COR-L47 (cell line): ENCODE measurements at regions not wholly inside any gene's neighbourhood (a gene's known extent, or its start where the extent isn't known, plus 50 kb on each side); places are given as distances from the start of the nearest gene placed in this dataset.
A peak's percentile ranks its signal among the peaks of the same experiment; 100 is the strongest.
"Not testable (repeated sequence)": the region's sequence is repeated elsewhere in the genome, so short reads cannot be mapped to it uniquely, and the experiment has no call there.

Experiments used
- DNase-seq: peaks from one replicate; lab custom pipeline; 2025; lab: John Stamatoyannopoulos, UW

- no peak for DNase-seq
Observed at GRCh38 chr4:82247629-82248028, 126.2 kb downstream of the HNRNPD start.

DNA sequence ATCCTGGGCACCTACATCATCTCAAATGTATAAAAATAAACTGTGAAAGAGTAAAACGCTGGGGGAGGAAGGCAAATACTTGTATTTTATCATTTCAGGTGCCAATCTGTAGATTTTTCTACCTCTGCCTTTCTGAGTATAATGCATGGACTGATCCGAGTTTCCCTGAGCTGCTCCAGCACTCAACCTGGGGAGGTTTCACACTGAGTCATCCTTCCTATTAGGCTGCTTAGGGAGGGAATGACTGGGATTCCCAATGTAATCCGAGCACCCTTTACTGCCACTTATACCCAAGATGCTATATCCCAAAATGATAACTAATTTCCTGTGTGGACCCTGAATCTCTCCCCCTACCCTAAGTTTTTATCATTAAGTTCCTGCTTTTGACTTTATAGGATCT lies 126.6 kb downstream of the HNRNPD start:
- DNase-seq = no peak

DNA sequence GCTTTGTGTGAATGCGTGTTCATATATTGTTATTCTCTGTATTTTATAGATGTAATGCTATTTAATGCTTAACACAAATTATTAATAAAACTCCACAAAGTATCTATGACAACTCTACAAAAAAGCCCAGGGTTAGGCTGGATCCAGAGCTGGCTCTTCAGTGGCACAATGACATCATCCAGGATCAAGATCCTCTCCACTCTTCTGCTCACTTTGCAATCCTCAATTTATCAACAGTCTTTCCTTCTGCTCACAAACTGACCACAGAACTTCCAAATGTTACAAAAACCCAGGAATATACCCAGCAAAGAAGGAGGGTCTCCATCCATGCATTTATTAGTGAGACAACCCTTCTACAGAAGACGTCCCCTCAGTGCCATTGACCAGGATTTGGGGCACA lies 132.3 kb downstream of the HNRNPD start:
- no peak for DNase-seq

DNA sequence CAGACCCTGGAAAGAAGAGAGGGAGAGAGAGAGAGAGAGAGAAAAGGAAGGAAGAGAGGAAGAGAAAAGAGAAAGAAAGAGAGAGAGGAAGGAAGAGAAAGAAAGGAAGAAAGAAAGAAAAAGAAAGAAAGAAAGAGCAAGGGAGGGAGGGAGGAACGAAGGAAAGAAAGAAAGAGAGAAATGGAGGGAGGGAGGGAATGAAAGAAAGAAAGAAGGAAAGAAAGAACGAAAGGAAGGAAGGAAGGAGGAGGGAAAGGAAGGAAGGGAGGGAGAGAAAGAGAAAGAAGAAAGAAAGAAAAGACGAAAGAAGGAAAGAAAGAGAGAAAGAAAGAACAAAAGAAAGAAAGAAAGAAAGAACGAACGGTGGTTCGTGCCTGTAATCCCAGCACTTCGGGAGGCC lies 133.4 kb downstream of the HNRNPD start:
- no peak for DNase-seq

DNA sequence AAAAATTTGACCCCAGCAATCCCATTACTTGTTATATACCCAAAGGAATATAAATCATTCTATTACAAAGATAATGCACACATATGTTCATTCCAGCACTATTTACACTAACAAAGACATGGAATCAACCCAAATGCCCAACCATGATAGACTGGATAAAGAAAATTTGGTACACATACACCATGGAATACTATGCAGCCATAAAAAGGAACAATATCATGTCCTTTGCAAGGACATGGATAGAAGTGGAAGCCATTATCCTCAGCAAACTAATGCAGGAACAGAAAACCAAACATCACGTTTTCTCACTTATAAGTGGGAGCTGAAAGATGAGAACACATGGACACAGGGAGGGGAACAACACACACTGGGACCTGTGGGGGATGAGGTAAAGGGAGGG lies 136.6 kb downstream of the HNRNPD start:
- not testable (repeated sequence) for DNase-seq

- no peak for DNase-seq
Observed at GRCh38 chr4:82235346-82235745, 138.4 kb downstream of the HNRNPD start.

GRCh38 chr4:82232891-82233290 lies 140.9 kb downstream of the HNRNPD start:
- no peak for DNase-seq

DNA sequence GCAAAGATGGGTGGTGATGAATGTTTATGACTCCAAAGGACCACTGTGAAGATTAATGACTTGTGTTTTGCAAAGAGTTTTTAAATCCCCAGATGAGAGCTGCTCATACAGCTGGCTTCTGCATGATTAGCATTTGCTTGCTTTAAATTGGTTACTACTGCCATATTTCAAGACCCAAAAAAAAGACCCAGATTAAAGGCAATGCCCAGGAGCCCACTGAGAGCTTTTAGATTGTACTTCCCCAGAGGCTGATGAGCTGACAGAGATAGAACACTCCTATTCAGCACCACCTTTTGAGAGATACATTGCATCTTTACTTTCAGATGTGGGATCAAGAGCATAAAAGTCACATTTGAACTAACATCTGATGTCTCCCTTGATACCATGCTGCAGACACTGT lies 142.0 kb downstream of the HNRNPD start:
- DNase-seq = no peak

- no peak for DNase-seq
Observed at GRCh38 chr4:82230306-82230705, 143.5 kb downstream of the HNRNPD start.

GRCh38 chr4:82225030-82225429 lies 148.8 kb downstream of the HNRNPD start:
- DNase-seq = no peak

DNA sequence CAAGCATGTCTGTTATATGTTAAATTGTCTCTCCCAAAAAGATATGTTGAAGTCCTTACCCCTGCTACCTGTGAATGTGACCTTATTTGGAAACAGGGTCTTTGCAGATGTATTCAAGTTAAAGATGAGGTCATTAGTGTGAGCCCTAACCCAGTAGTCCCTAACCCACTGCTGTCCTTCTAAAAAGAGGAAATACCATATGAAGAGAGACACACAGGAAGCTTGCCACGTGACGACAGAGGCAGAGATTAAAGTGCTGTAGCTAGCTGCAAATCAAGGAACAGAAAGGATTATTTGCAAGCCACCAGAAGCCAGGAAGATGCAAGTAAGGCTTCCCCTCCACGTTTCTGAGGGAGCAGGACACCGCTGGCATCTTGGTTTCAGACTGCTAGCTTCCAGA lies 150.1 kb downstream of the HNRNPD start:
- DNase-seq = no peak

DNA sequence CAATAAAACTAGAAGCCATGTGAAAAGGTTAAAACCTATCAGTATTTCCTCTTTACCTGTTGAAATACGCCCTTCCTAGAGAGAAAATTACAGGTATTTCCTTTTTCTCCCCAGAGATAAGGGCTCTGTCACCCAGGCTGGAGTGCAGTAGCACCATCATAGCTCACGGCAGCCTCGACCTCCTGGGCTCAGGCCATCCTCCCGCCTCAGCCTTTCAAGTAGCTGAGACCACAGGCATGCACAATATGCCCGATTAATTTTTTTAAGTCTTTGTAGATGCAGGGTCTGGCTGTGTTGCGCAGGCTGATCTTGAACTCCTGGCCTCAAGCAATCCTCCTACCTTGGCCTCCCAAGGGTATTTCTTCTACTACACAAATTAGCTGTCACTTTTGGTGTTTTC lies 154.4 kb downstream of the HNRNPD start:
- no peak for DNase-seq

GRCh38 chr4:82217986-82218715 lies 155.6 kb downstream of the HNRNPD start:
- no peak for DNase-seq

DNA sequence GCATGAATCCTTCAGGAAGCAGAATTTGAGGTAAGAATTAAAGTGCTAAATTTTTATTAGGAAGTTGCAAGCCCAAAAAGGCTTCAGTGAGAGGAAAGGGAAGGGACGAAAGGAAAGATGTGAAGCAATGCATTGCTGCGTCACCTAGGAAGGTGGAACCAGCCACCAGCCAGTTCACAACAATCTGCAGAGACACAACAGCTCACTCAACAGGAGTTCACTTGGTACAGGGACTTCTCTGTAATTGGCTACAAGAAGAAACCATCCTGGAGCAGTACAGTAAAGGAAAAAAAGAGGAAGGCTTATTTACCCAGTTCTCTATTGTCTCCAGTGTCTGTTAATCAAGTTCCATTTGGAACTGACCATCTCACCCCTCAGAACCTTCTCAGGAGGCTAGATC lies 157.6 kb downstream of the HNRNPD start:
- no peak for DNase-seq

DNA sequence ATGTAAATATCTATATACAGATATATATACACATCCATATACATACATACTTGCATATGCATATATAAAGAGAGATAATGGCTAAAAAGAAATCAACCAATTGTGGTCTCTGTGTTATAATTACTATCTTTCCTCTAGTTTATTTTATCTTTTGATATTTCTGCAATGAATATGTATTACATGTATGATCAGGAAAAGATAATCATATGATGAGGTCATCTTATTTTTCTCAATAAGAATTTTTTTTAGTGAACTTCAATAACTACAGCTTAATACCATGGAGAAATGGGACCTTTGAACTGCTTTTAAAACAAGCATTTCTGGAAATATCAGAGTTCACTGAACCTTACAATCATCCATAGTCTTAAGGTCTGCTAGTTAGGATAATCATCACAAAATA lies 158.0 kb downstream of the HNRNPD start:
- DNase-seq = no peak

DNA sequence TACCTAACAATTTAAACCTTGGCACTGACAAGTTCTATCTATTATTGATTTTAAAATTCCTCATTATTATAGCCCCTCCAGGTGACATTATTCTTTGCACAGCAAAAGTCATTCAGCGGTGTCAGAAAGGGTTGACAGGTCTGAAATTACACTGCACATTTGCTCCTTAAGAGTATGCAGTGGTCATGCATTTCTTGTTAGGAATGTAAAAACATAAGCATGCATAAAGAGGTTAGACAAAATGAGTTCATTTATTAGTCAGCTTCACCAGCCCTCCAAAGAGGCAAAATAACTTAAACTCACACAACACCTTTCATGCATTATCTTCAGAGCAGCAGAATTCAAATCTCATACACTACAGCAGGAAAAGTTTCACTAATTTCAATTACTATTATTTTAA lies 158.8 kb downstream of the HNRNPD start:
- no peak for DNase-seq

GRCh38 chr4:82213485-82214417 lies 160.0 kb downstream of the HNRNPD start:
- no peak for DNase-seq

GRCh38 chr4:82201805-82202641 lies 171.8 kb downstream of the HNRNPD start:
- DNase-seq = peak; percentile 78

GRCh38 chr4:82201303-82201702 lies 172.5 kb downstream of the HNRNPD start:
- DNase-seq = peak; percentile 80

- DNase-seq = no peak
Observed at GRCh38 chr4:82200046-82200445, 173.7 kb downstream of the HNRNPD start.

GRCh38 chr4:82194329-82194728 lies 179.5 kb downstream of the HNRNPD start:
- DNase-seq = no peak

- DNase-seq = no peak
Observed at GRCh38 chr4:82192017-82192673, 181.6 kb downstream of the HNRNPD start.
